GM21786 (cell line): ENCODE measurements at regions not wholly inside any gene's neighbourhood (a gene's known extent, or its start where the extent isn't known, plus 50 kb on each side); places are given as distances from the start of the nearest gene placed in this dataset.

Experiments used
- ATAC-seq: cut with Tn5 transposase; IDR thresholded peaks from one replicate; pipeline ENCODE4 v1.9.1; 2021; ENCODE audit not compliant: unreplicated experiment

DNA sequence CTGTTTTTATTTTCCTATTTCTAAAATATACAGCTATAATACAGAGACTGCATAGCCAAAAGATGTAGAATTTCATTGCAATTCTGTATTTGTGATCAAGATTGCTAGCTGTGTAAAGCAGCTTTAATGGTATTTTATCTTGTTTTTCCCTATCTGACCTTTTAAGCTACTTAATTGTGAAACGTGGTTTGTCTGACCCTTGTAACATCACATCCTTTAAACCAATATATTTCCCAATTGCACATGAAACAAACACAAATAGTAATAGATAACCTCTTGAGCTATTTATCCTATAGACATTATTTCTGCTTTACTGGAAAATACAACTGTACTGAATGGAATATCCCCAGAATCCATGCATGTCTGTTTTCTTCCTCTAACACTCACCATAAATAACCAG is 112.2 kb upstream of the PLPPR4 start:
- ATAC-seq, result no peak

DNA sequence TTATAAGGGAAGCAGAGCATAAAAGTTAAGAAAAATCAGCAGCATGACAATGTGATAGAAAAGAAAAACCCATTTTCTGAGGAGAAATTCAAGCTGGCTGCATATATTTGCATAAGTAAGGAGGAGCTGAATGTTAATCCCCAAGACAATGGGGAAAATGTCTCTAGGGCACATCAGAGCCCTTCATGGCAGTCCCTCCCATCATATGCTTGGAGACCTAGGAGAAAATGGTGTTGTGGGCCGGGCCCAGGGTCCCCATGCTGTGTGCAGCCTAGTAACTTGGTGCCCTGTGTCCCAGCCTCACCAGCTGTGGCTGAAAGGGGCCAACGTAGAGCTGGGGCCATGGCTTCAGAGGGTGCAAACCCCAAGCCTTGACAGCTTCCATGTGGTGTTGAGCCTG is 100.6 kb upstream of the PLPPR4 start:
- no peak for ATAC-seq

DNA sequence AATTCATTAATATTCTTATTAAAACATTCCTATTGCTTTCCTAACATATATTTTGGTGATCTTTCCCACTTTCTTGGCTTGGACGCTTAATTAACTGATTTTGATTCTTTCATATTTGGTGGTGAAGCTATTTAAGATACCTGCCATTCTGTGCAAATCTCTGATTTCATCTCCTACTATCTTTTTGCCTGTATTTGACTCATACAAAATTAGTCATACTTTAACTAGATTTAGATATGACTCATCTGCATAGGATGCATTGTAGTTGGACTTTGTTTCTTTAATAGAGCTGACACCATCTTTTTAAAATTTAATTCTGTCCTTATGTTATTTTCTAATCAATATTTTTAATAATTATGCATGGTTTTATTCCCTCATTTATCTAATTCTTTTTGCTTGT is 93.8 kb upstream of the PLPPR4 start:
- no peak for ATAC-seq

GRCh38 chr1:99171184-99171813 is 93.0 kb upstream of the PLPPR4 start:
- no peak for ATAC-seq

DNA sequence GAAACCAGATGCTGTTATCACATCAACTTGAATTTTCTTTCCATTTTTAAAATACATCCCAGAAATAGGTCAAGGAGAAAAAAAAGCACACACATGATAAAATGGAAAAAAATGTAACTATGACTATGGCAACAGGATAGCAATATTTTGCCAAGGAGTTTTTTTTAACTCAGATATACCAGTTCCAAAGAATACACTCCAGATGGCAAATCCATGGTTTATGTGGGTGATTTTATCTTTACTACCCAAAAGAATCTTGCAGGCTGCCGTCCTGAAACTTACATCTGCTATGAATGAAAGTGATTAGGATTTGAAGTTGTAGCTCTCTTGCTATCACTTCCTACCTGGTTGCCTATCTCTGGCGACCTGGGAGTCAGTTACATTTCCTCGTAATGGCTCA is 91.0 kb upstream of the PLPPR4 start:
- no peak for ATAC-seq

DNA sequence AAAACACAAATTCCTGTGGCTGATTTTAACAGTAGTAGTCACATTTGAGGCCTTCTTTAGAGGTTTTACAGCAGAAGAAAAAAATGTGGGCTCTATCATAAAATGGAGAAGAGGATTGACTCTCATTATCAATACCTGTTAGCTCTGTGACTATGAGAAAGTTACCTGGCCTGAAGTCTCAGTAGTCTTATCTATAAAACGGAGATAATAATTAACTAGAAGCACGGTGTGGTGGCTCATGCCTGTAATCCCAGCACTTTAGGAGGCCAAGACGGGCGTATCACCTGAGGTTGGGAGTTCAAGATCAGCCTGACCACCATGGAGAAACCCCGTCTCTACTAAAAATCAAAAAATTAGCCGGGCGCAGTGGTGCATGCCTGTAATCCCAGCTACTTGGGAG is 90.4 kb upstream of the PLPPR4 start:
- no peak for ATAC-seq

- ATAC-seq, result no peak
Observed at GRCh38 chr1:99176753-99177152, 87.5 kb upstream of the PLPPR4 start.

- ATAC-seq, result no peak
Observed at GRCh38 chr1:99177465-99177864, 86.8 kb upstream of the PLPPR4 start.

GRCh38 chr1:99180343-99180808 is 83.9 kb upstream of the PLPPR4 start:
- ATAC-seq, result peak; percentile 97

GRCh38 chr1:99180915-99181314 is 83.4 kb upstream of the PLPPR4 start:
- no peak for ATAC-seq

DNA sequence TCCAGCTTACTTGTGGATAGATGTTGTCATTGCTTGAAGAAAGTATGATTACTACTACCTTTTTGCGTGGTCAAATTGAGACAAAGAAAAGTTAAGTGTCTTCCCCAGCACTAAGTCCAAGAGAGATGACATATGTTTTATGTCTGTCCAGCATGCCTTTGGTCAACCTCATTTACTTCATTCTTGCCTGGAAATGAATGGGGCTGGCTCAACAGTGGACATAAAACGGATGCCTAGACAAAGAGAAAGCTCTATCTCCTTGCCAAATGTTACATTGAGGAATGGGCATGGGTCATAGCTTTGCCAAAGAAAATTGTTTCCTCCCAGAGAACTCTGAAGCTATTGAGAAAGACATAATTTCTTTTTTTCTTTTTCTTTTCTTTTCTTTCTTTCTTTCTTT is 82.4 kb upstream of the PLPPR4 start:
- ATAC-seq, result no peak

DNA sequence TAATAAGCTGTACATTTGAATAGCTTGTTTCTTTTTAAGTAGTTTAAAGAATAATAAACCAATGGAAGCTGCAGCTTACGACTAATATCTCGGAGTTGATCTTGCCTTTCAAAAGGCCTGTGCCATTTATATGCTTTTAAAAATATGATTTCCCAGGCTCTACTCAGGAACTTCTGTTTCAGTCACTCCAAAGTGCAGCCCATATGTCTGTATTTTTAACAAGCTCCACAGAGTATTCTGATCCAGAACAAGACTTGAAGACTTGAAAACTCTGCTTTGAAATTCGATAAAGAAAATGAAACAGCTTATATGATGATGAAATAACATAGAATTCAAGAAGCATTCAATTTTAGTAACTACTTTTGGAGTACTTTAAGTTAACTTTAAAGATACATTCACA is 79.1 kb upstream of the PLPPR4 start:
- ATAC-seq, result no peak

DNA sequence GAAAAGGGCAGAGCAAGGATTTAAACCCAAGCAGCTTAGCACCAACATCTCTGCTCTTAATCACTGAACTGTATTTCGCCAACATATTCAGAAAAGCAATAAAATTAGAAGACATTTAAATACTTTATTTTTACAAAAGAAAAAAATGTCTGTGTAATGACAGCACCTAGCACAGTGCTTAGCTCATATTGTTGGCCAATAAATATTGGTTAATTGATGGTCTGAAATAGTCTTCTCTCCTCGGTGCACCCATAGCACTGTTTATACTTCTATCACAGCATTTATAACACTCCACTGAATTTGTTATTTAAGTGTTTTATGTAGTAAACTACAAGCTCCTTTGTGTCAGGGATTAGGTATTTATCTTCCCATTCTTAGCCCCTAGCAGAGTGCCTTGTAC is 70.9 kb upstream of the PLPPR4 start:
- ATAC-seq, result no peak

- ATAC-seq, result no peak
Observed at GRCh38 chr1:99198393-99198792, 65.9 kb upstream of the PLPPR4 start.

GRCh38 chr1:99207216-99207615 is 57.1 kb upstream of the PLPPR4 start:
- ATAC-seq, result no peak
